ENCODE measurements at regions not wholly inside any gene's neighbourhood (a gene's known extent, or its start where the extent isn't known, plus 50 kb on each side); places are given as distances from the start of the nearest gene placed in this dataset.
A peak's percentile ranks its signal among the peaks of the same experiment; 100 is the strongest.

GRCh38 chr10:8221451-8221850 is 167.0 kb downstream of the GATA3 start:
- Histone ChIP-seq H3K9ac (replicated peaks; ENCODE audit: extremely low read depth, insufficient read depth, low read length) (no peak overlapping the region), H3K4me2 (ENCODE audit: insufficient read depth, low read length) (peak overlapping the region; percentile 8), H3K27me3 (ENCODE audit: control insufficient read depth in 2 of 2, insufficient read depth in 2 of 2, low read length in 2 of 2) (no peaks in the 10 kb centered on the region), H3K79me2 (ENCODE audit: control insufficient read depth, insufficient read depth, low read length) (no peaks in the 10 kb centered on the region), H2AFZ (ENCODE audit: low read depth, low read length) (no peak overlapping the region), H3K36me3 (ENCODE audit: control insufficient read depth in 2 of 2, extremely low read depth in 1 of 2, insufficient read depth in 2 of 2, low read length in 2 of 2) (no peaks in the 10 kb centered on the region), H3K27ac (ENCODE audit: insufficient read depth, low read depth, low read length) (no peak overlapping the region), H3K9me1 (replicated peaks; ENCODE audit: control insufficient read depth, extremely low read depth, insufficient read depth, low read length) (no peaks in the 10 kb centered on the region), H3K4me3 (replicated peaks in 1 of 3; ENCODE audit: insufficient read depth in 1 of 3, low read depth in 1 of 3, low read length in 3 of 3) (no peak overlapping the region), H3K4me1 (ENCODE audit: control insufficient read depth, extremely low read depth, insufficient read depth, low read length) (no peaks in the 10 kb centered on the region), H3K9me3 (replicated peaks; ENCODE audit: control insufficient read depth, insufficient read depth, low read length) (no peaks in the 10 kb centered on the region), H4K20me1 (replicated peaks; ENCODE audit: control insufficient read depth, extremely low read depth, insufficient read depth, low read length) (no peaks in the 10 kb centered on the region)
- POLR2A ChIA-PET: no interaction called here
- dilution Hi-C loops (cut with MboI; ENCODE audit: extremely low pct_ligation_motif_present, low sequenced_read_pairs) (no loop called here), intact Hi-C loops (cut with micrococcal nuclease) (no loop called here)
- CTCF ChIA-PET: interaction anchor here (1.0 kb wide), 1 partner anchor 36 kb away, joined by 3 read pairs; no protein-coding TSS in a partner anchor
- no peak for FAIRE-seq
- BruUV-seq (replicated peaks): no TSS peak
- TF ChIP-seq POLR2AphosphoS5 (IDR thresholded peaks at IDR 0.05; ENCODE audit: insufficient read depth, low read depth, low read length) (no peak), MAX (IDR thresholded peaks at IDR 0.05; ENCODE audit: insufficient read depth, insufficient read length) (no peak), FOS (IDR thresholded peaks at IDR 0.05; ENCODE audit: borderline replicate concordance, insufficient read depth, low read length) (no peak), EZH2 (IDR thresholded peaks at IDR 0.05; ENCODE audit: borderline replicate concordance, low read depth, low read length, severe bottlenecking) (no peak), GATA2 (IDR thresholded peaks at IDR 0.05; ENCODE audit: insufficient read depth, insufficient read length, low read depth, low read length) (no peak)
- TF ChIP-seq, protein P1, sequence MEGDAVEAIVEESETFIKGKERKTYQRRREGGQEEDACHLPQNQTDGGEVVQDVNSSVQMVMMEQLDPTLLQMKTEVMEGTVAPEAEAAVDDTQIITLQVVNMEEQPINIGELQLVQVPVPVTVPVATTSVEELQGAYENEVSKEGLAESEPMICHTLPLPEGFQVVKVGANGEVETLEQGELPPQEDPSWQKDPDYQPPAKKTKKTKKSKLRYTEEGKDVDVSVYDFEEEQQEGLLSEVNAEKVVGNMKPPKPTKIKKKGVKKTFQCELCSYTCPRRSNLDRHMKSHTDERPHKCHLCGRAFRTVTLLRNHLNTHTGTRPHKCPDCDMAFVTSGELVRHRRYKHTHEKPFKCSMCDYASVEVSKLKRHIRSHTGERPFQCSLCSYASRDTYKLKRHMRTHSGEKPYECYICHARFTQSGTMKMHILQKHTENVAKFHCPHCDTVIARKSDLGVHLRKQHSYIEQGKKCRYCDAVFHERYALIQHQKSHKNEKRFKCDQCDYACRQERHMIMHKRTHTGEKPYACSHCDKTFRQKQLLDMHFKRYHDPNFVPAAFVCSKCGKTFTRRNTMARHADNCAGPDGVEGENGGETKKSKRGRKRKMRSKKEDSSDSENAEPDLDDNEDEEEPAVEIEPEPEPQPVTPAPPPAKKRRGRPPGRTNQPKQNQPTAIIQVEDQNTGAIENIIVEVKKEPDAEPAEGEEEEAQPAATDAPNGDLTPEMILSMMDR (IDR thresholded peaks at IDR 0.05; ENCODE audit: extremely low read depth in 1 of 2, insufficient read depth in 1 of 2, low read depth in 1 of 2, low read length in 2 of 2): no peak
- DNase-seq (ENCODE audit: low read depth, low spot score): peak; percentile 75

Data from endothelial cell of umbilical vein (primary cell).